ENCODE measurements at regions not wholly inside any gene's neighbourhood (a gene's known extent, or its start where the extent isn't known, plus 50 kb on each side); places are given as distances from the start of the nearest gene placed in this dataset.
"Not testable (repeated sequence)": the region's sequence is repeated elsewhere in the genome, so short reads cannot be mapped to it uniquely, and the experiment has no call there.

DNA sequence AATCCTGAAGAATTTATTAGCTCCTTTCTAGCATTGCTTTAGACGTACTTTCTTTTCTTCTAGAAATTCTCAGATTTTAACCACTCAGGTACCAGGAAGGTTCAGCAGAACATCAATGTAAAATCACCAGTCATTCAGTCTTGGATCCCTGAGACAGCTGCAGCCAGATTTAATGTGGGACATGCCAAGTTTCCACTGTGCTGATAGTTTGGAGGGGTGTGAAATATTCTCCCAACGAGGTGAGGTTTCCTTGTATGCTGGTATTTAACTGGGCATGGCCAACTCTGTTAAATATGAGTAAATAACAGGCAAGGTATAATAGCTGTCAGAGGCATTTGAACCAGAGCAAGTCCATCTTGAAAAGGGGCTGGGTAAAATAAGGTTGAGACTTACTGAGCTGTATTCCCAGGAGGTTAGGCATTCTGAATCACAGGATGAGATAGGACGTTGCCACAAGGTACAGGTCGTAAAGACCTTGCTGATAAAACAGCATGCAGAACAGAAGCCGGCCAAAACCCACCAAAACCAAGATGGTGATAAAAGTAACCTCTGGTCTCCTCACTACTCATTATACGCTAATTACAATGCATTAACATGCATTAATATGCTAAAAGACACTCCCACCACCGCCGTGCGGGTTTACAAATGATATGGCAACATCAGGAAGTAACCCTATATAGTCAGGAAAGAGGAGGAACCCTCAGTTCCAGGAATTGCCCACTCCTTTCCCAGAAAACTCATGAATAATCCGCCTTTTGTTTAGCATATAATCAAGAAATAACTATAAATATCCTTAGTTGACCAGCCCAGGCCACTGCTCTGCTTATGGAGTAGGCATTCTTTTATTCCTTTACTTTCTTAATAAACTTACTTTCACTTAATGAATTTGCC, 75.2 kb upstream of the RASSF8 start:
- no peak overlapping the region for H3K27ac Mint-ChIP-seq

DNA sequence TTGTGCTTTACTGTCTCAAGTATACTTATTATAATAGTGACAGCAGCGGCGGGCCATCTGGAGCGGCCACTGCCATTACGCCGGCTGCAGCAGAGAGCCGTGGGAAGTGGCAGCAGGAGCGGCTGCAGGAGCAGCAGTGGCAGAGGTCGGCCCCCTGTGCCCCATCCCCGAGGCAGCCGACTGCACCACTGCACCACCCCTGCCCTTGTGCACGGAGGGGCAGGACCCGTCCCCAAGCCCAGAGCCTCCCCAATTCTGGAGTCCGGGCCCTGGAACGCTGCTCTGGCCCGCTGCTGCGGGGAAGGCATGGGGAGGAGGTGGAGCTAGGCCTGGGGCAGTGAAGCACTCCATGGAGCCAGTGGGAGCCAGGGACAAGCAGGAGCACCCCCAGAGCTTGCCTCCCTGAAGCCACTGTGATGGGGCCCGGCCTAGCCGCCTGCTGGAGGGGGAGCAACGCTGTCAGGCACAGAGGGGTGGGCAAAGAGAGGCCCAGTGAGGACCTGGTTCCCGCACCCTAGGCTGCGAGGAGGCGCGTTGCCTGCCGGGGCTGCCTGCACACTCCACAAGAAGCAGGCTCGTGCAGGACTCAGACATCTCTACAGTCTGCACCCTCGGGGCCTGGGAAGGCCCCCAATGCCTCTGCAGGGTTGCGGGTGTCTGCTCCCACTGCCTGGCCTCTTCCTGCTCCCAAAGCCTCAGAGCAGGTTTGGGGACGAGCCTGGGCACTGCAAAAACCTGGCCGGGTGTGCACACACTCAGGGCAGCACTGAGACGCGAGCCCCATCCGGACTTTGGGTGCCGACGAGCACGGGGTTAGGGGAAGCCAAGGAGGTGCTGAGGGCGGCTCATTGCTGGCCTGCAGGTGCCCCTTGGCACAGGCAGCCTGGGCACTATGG, 74.2 kb upstream of the RASSF8 start:
- no peak for DNase-seq
- Mint-ChIP-seq H3K27me3 (no peaks in the 10 kb centered on the region), H3K4me3 (no peak overlapping the region), H3K4me1 (no peaks in the 10 kb centered on the region), H3K36me3 (ENCODE audit: low read depth) (no peaks in the 10 kb centered on the region), H3K27ac (no peak overlapping the region), H3K9me3 (no peaks in the 10 kb centered on the region)
- ChIA-PET POLR2A (no interaction called here), CTCF (no interaction called here)

More for the DNA sequence above, 75.2 kb upstream of the RASSF8 start:
- Mint-ChIP-seq H3K27me3 (no peaks in the 10 kb centered on the region), H3K9me3 (no peaks in the 10 kb centered on the region), H3K4me3 (no peak overlapping the region), H3K4me1 (no peaks in the 10 kb centered on the region), H3K36me3 (ENCODE audit: low read depth) (no peaks in the 10 kb centered on the region)
- DNase-seq = no peak
- ChIA-PET CTCF (interaction anchor here (0.6 kb wide), 1 partner anchor 17 kb away, joined by 3 read pairs; no protein-coding TSS in a partner anchor), POLR2A (no interaction called here)

DNA sequence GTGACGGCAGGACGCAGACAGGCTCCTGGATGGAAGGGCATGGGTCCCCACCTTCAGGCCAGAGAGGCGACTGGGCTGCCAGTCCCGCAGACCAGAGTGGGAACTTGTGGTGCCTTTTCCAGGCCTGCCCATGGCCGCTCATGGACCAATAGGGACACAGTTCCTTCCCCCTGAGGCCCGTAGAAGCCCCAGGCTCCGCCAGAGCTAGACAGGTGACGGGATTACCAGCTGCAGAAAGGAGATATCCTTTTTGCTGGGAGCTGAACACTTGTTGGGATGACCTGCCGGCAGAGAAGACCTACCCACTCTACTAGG, 73.6 kb upstream of the RASSF8 start:
- CTCF ChIA-PET = no interaction called here
- H3K9me3 Mint-ChIP-seq = no peaks in the 10 kb centered on the region

DNA sequence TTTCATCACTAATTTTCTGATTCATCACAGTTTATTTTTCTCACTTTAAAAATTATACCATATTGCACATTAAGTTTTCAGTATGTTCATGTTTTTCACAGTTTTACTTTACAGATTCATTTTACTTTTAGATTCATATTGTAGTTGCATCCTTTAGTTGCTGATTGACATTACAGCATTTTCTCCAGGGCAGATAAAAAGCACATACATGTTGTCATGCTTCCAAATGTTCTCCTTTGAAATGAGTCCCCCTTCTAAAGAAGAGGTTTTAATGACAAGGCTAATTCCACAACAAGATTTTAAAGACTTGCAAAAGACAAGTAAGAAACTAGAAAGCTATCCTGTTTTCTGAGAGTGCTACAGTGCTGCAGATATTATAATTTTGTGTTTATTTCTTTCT, 72.1 kb upstream of the RASSF8 start:
- H3K27me3 Mint-ChIP-seq = no peaks in the 10 kb centered on the region
- DNase-seq = no peak
- ChIA-PET POLR2A (no interaction called here), CTCF (no interaction called here)
- no peak overlapping the region for H3K27ac Mint-ChIP-seq
- no peaks in the 10 kb centered on the region for H3K36me3 Mint-ChIP-seq (ENCODE audit: low read depth)
- no peaks in the 10 kb centered on the region for H3K9me3 Mint-ChIP-seq
- H3K4me3 Mint-ChIP-seq = no peak overlapping the region
- H3K4me1 Mint-ChIP-seq = no peaks in the 10 kb centered on the region

More for the DNA sequence above, 73.6 kb upstream of the RASSF8 start:
- no peaks in the 10 kb centered on the region for H3K36me3 Mint-ChIP-seq (ENCODE audit: low read depth)
- no peak overlapping the region for H3K4me3 Mint-ChIP-seq
- DNase-seq = no peak
- H3K27me3 Mint-ChIP-seq = no peaks in the 10 kb centered on the region
- H3K4me1 Mint-ChIP-seq = no peaks in the 10 kb centered on the region
- POLR2A ChIA-PET = no interaction called here
- H3K27ac Mint-ChIP-seq = no peak overlapping the region

DNA sequence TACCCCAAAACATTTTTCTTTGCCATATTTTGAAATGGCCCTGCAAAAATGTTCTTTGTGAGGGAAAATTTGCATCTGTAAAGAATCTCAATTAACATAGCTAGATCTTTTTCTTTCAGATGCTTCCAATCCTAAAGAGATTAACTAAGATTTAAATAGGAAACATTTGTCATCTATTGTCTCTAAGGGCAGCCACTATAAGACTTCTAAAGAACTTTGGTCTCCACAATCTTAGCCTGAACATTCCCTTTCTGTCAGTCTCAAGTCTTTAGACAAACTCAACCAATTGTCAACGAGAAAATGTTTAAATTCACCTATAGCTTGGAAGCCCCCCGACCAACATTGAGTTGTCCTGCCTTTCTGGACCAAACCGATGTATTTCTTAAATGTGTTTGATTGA, 71.1 kb upstream of the RASSF8 start:
- H3K9me3 Mint-ChIP-seq = no peaks in the 10 kb centered on the region
- ChIA-PET POLR2A (no interaction called here), CTCF (no interaction called here)
- H3K36me3 Mint-ChIP-seq (ENCODE audit: low read depth) = no peaks in the 10 kb centered on the region
- no peak overlapping the region for H3K4me3 Mint-ChIP-seq
- no peak overlapping the region for H3K27ac Mint-ChIP-seq
- H3K4me1 Mint-ChIP-seq = no peaks in the 10 kb centered on the region
- no peak for DNase-seq
- no peaks in the 10 kb centered on the region for H3K27me3 Mint-ChIP-seq

DNA sequence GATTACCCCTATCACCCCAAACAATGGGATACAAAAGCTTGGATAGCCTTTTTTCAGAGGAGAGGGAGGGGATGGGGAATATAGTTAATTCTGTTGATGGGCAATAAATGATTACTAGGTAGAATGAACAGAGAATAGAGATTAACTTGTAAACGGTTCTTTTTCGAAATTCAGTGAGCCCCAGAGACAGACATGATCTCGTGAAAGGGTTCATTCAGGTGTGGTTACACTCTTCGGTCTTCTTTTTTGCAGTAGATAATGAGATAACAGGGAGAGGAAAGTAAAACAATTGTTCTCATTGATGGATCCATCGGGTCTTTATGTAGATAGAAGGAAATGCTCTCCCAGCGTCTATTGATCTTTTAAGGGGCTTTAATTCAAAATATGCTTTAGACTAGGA, 69.3 kb upstream of the RASSF8 start:
- DNase-seq = no peak
- POLR2A ChIA-PET = no interaction called here
- CTCF ChIA-PET = no interaction called here
- no peaks in the 10 kb centered on the region for H3K36me3 Mint-ChIP-seq (ENCODE audit: low read depth)
- no peak overlapping the region for H3K27ac Mint-ChIP-seq
- no peak overlapping the region for H3K4me3 Mint-ChIP-seq
- H3K9me3 Mint-ChIP-seq = no peaks in the 10 kb centered on the region
- H3K27me3 Mint-ChIP-seq = no peaks in the 10 kb centered on the region
- H3K4me1 Mint-ChIP-seq = no peaks in the 10 kb centered on the region

DNA sequence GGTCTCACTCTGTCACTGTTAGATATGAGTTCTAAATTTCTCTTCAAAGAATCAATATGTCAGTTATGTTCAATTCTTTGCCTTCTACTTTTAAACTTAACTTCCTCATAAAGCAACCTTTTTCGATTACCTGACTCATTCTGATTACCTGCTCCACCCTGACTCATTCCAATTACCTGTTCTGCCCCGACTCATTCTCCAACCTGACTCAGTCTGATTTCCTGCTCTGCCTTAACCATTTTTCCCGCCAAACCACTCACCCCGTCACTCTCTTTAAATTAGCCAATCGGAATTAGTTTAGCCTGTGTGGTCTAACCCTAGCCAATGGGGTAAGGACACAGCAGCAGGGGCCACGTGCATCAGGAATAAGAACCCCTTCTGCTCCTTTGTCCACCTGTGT, 67.4 kb upstream of the RASSF8 start:
- H3K9me3 Mint-ChIP-seq; H3K4me3 Mint-ChIP-seq; H3K36me3 Mint-ChIP-seq (ENCODE audit: low read depth); H3K27ac Mint-ChIP-seq; H3K27me3 Mint-ChIP-seq; CTCF ChIA-PET; POLR2A ChIA-PET; H3K4me1 Mint-ChIP-seq; DNase-seq: not testable (repeated sequence)

DNA sequence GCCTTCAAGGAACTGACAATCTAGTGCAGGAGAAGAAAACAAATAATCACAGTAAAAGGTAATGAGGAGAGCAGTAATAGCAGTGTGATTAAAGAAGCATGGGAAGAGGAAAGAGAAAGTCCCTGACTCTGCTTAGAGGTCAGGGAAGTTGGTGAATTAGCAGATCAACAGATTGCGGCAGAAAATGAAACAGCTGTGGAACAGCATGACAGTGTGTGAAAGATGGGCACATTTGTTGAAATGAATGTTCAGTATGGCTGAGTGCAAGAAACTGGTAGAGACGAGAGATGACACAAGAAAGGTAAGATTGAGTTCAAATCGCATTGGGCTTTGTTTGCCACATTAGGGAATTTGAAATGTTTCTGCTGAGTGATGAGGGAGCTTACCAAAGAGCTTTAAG, 63.7 kb upstream of the RASSF8 start:
- Mint-ChIP-seq H3K9me3 (no peaks in the 10 kb centered on the region), H3K27me3 (no peaks in the 10 kb centered on the region), H3K4me1 (no peaks in the 10 kb centered on the region), H3K27ac (no peak overlapping the region), H3K36me3 (ENCODE audit: low read depth) (no peaks in the 10 kb centered on the region), H3K4me3 (no peak overlapping the region)
- CTCF ChIA-PET = no interaction called here
- DNase-seq = no peak
- POLR2A ChIA-PET = no interaction called here

DNA sequence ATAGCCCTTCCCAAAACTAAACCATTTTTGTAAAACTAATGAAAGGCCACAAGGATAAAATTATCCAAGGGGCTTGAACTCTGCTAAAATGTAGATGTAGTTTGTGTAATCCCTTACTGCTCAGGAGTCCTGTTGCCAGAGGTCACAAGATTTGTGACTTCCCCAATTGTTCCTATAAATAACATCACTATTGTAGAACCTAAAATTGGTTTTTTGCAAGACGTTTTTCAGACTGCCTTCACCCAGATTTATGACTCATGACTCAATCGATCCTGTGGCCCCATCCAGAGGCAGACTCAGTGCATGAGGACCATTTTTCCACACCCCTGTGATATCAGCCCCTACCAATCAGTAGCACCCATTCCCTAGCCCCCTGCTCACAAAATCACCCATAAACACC, 61.5 kb upstream of the RASSF8 start:
- Mint-ChIP-seq H3K4me3 (no peak overlapping the region), H3K27me3 (no peaks in the 10 kb centered on the region), H3K4me1 (no peaks in the 10 kb centered on the region), H3K27ac (no peak overlapping the region), H3K9me3 (no peaks in the 10 kb centered on the region), H3K36me3 (ENCODE audit: low read depth) (no peaks in the 10 kb centered on the region)
- ChIA-PET POLR2A (no interaction called here), CTCF (no interaction called here)
- DNase-seq = no peak

DNA sequence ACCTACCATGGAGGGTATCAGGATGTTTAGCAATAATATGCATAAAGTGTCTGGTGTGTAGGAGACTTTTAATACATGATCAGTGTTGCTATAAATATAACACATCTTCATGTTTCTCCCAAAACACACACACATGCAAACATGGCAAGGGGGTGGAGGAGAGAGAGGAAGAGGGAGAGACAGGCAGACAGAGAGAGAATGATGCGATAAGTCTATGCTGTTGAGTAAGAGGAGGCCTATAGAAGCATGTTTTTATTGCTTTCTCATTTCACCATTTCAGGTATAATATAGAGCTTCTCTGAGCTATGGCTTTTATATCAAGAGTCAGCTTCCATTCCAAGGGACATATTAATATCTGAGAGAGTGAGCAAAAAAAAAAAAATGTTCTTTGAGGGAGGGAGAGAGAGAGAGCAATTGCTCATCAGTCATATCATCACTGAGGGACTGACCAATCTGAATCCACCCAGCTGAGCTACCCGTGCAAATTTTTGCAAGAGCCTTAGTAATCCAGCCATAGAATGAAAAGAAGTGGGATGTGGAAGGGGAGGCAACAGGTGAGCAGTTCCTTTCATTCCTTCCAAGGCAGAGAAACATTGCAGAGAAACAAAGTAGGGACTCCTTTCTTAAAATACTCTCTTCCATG, 54.8 kb upstream of the RASSF8 start:
- ChIA-PET POLR2A (no interaction called here), CTCF (no interaction called here)
- Mint-ChIP-seq H3K27me3 (no peaks in the 10 kb centered on the region), H3K9me3 (no peaks in the 10 kb centered on the region), H3K4me3 (no peak overlapping the region), H3K36me3 (ENCODE audit: low read depth) (no peaks in the 10 kb centered on the region), H3K27ac (no peak overlapping the region), H3K4me1 (no peaks in the 10 kb centered on the region)
- DNase-seq = no peak

DNA sequence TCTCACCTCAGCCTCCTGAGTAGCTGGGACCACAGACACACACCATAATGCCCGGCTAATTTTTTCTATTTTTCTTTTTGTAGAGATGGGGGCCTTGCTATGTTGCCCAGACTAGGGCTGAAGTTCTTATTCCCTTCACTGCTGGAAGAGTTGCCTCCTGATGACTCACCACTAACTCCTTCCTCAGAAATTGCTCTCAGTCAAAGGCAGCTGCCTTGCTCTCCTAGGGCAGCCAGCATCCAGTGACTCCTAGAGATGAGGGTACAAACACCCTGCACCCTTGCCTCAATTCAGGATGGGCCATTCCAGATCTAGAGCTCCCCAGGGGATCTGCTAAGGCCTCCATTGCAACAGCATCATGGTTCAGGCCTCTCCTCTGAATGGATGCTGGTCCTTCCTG, 54.0 kb upstream of the RASSF8 start:
- POLR2A ChIA-PET = no interaction called here
- no peak overlapping the region for H3K27ac Mint-ChIP-seq
- no peaks in the 10 kb centered on the region for H3K9me3 Mint-ChIP-seq
- H3K4me3 Mint-ChIP-seq = no peak overlapping the region
- H3K36me3 Mint-ChIP-seq (ENCODE audit: low read depth) = no peaks in the 10 kb centered on the region
- CTCF ChIA-PET = no interaction called here
- no peaks in the 10 kb centered on the region for H3K27me3 Mint-ChIP-seq
- no peaks in the 10 kb centered on the region for H3K4me1 Mint-ChIP-seq
- DNase-seq = no peak

DNA sequence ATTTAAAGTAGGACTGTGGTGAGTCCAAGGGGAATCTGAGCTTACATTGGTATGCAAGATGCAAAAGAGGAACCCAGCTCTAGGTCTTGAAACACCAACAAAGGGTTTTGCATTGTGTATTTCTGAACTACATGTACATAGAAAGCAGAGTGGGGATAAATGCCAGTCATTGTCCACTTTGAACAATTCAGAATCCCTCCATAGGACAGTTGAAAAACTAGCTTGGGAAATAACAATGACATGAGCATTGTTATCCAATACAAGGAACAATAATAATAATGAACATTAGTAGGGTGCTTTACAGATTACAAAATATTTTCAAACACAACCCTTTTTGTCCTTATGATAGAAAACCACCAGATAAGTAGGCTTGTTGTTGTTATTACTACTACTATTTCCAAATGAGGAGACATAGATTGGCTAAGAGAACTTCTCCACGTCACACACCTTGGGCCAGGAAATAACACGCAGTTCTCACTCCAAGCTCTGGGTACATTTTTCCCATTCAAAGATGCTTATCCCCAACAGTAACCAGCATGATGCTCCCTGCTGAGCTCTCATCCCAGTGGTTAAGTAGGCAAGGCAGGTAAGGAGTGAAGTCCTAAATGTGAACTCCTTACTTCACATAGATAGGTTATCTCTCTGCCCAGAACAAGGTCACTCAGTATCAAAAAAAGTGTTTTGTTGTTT, 51.7 kb upstream of the RASSF8 start:
- Mint-ChIP-seq H3K4me3 (no peak overlapping the region), H3K27me3 (no peaks in the 10 kb centered on the region), H3K36me3 (ENCODE audit: low read depth) (no peaks in the 10 kb centered on the region), H3K27ac (no peak overlapping the region), H3K9me3 (no peaks in the 10 kb centered on the region), H3K4me1 (no peaks in the 10 kb centered on the region)
- no peak for DNase-seq
- POLR2A ChIA-PET = no interaction called here
- CTCF ChIA-PET = interaction anchor here (0.6 kb wide), 1 partner anchor 55 kb away, joined by 3 read pairs; no protein-coding TSS in a partner anchor

All from activated CD4-positive, alpha-beta memory T cell treated with anti-CD3 and anti-CD28 coated beads, Interleukin-2, amount 10 ng/mL, durations not matched to agents 7 days and 5 days (primary cell).